ENCODE measurements at regions not wholly inside any gene's neighbourhood (a gene's known extent, or its start where the extent isn't known, plus 50 kb on each side); places are given as distances from the start of the nearest gene placed in this dataset.

GRCh38 chr22:46079861-46080821 lies 70.2 kb upstream of the PPARA start:
- WGBS: 7% methylated on average over 6 of the region's 57 CpGs
- Histone ChIP-seq H3K4me3 (peak overlapping the region; percentile 79), H3K4me1 (peaks cover 93% of the 10 kb centered on the region), H3K36me3 (no peaks in the 10 kb centered on the region), H3K27me3 (no peaks in the 10 kb centered on the region), H3K9me3 (no peaks in the 10 kb centered on the region), H3K27ac (peak overlapping the region; percentile 98)
- TF ChIP-seq EP300 (IDR thresholded peaks at IDR 0.05) (no peak), POLR2A (IDR thresholded peaks at IDR 0.05) (peak in 1 of 2 donors; percentile 41), POLR2AphosphoS5 (IDR thresholded peaks at IDR 0.05) (peak in 1 of 3 donors; percentile 20), CTCF (IDR thresholded peaks at IDR 0.05) (no peak)
- peak; percentile 87 to 89 for DNase-seq (ENCODE audit: low spot score in 2 of 2)

GRCh38 chr22:46081036-46081830 lies 69.1 kb upstream of the PPARA start:
- no peaks in the 10 kb centered on the region for H3K36me3 ChIP-seq
- DNase-seq (ENCODE audit: low spot score in 2 of 2): peak; percentile 65 to 79
- peak overlapping the region; percentile 79 for H3K4me3 ChIP-seq
- H3K27me3 ChIP-seq: no peaks in the 10 kb centered on the region
- 15% methylated on average over 25 of the region's 25 CpGs for WGBS
- peak overlapping the region; percentile 98 for H3K27ac ChIP-seq
- TF ChIP-seq CTCF (IDR thresholded peaks at IDR 0.05) (no peak), POLR2AphosphoS5 (IDR thresholded peaks at IDR 0.05) (no peak), POLR2A (IDR thresholded peaks at IDR 0.05) (no peak), EP300 (IDR thresholded peaks at IDR 0.05) (no peak)
- peaks cover 93% of the 10 kb centered on the region for H3K4me1 ChIP-seq
- H3K9me3 ChIP-seq: no peaks in the 10 kb centered on the region

- DNase-seq (ENCODE audit: low spot score in 2 of 2): peak in 1 of 2 donors; percentile 74
- H3K4me3 ChIP-seq: peak overlapping the region; percentile 79
- peaks cover 93% of the 10 kb centered on the region for H3K4me1 ChIP-seq
Observed at GRCh38 chr22:46081831-46082210, 68.5 kb upstream of the PPARA start.

GRCh38 chr22:46082633-46083032 lies 67.7 kb upstream of the PPARA start:
- H3K4me3 ChIP-seq: peak overlapping the region; percentile 79
- WGBS: 29% methylated on average over 8 of the region's 8 CpGs
- DNase-seq (ENCODE audit: low spot score in 2 of 2): no peak

More at GRCh38 chr22:46081831-46082210, 68.5 kb upstream of the PPARA start:
- WGBS: 10% methylated on average over 18 of the region's 18 CpGs
- H3K9me3 ChIP-seq: no peaks in the 10 kb centered on the region
- peak overlapping the region; percentile 98 for H3K27ac ChIP-seq
- H3K27me3 ChIP-seq: no peaks in the 10 kb centered on the region
- TF ChIP-seq POLR2A (IDR thresholded peaks at IDR 0.05) (no peak), POLR2AphosphoS5 (IDR thresholded peaks at IDR 0.05) (no peak), EP300 (IDR thresholded peaks at IDR 0.05) (no peak), CTCF (IDR thresholded peaks at IDR 0.05) (no peak)
- H3K36me3 ChIP-seq: no peaks in the 10 kb centered on the region

More at GRCh38 chr22:46082633-46083032, 67.7 kb upstream of the PPARA start:
- Histone ChIP-seq H3K9me3 (no peaks in the 10 kb centered on the region), H3K4me1 (peaks cover 93% of the 10 kb centered on the region), H3K27ac (peak overlapping the region; percentile 98), H3K36me3 (no peaks in the 10 kb centered on the region), H3K27me3 (no peaks in the 10 kb centered on the region)
- TF ChIP-seq CTCF (IDR thresholded peaks at IDR 0.05) (no peak), POLR2A (IDR thresholded peaks at IDR 0.05) (no peak), POLR2AphosphoS5 (IDR thresholded peaks at IDR 0.05) (no peak), EP300 (IDR thresholded peaks at IDR 0.05) (no peak)
